Epithelial cell of esophagus (primary cell): ENCODE measurements at regions not wholly inside any gene's neighbourhood (a gene's known extent, or its start where the extent isn't known, plus 50 kb on each side); places are given as distances from the start of the nearest gene placed in this dataset.

ENCODE experiments used
- DNase-seq: peaks from one replicate; pipeline ENCODE4 v3.0.0; 2010; ENCODE audit warnings: low read depth
- H3K4me3 ChIP-seq: 2 replicates; pipeline ENCODE4 v1.5.1; 2011; ENCODE audit warnings: mild to moderate bottlenecking, low read length, control low read depth
- CTCF ChIP-seq: IDR thresholded peaks from 2 replicates; pipeline ENCODE4 v1.5.1; 2011; ENCODE audit warnings: low read depth, mild to moderate bottlenecking, low read length, control low read depth, inconsistent platforms; ENCODE audit not compliant: insufficient read depth; ENCODE audit errors: missing control alignments

- TF ChIP-seq CTCF: no peak
- no peak for DNase-seq
- no peak overlapping the region for H3K4me3 ChIP-seq
These were observed 199.3 kb downstream of the NCK2 start for GRCh38 chr2:105943977-105944376.
